Kidney (tissue), 13 donors: ENCODE measurements at regions not wholly inside any gene's neighbourhood (a gene's known extent, or its start where the extent isn't known, plus 50 kb on each side); places are given as distances from the start of the nearest gene placed in this dataset.

Experiments
- DNase-seq, 5 donors: peaks; one replicate each; pipeline ENCODE4 v3.0.0-alpha.2; 2013 to 2020
- FAIRE-seq: peaks from 2 replicates; lab custom pipeline; 2012; peaks lifted over from hg19 to GRCh38; lab: Jason Lieb, UNC
- H3K27ac ChIP-seq, 2 donors: one replicate each; pipeline ENCODE4 v1.7.0; 2013; ENCODE audit warnings: low read depth in 2 of 2, low read length in 2 of 2, inconsistent platforms in 1 of 2
- H3K27me3 ChIP-seq: one replicate; pipeline ENCODE4 v1.7.1; 2013; ENCODE audit warnings: low read length, inconsistent platforms; ENCODE audit not compliant: control insufficient read depth, insufficient read depth
- H3K36me3 ChIP-seq, 3 donors: one replicate each; pipeline versions ENCODE4 v1.7.0 to v1.7.1; 2013; ENCODE audit warnings: low read length in 3 of 3, control low read depth in 1 of 3, inconsistent platforms in 1 of 3; ENCODE audit not compliant: insufficient read depth in 3 of 3, control insufficient read depth in 2 of 3
- H3K4me1 ChIP-seq, 3 donors: one replicate each; pipeline versions ENCODE4 v1.7.0 to v1.7.1; 2013; ENCODE audit warnings: low read length in 3 of 3, inconsistent platforms in 1 of 3, low read depth in 1 of 3; ENCODE audit not compliant: control insufficient read depth in 2 of 3, insufficient read depth in 2 of 3
- H3K4me3 ChIP-seq, 3 donors: one replicate each; pipeline versions ENCODE4 v1.7.0 to v1.8.1; 2013; ENCODE audit warnings: low read length in 3 of 3, control low read depth in 1 of 3, inconsistent platforms in 1 of 3
- H3K9ac ChIP-seq, 3 donors: one replicate each; pipeline versions ENCODE4 v1.7.0 to v1.7.1; 2013; ENCODE audit warnings: low read length in 3 of 3, control low read depth in 1 of 3, inconsistent platforms in 1 of 3
- H3K9me3 ChIP-seq, 3 donors: one replicate each; pipeline versions ENCODE4 v1.7.0 to v1.7.1; 2013; ENCODE audit warnings: low read length in 3 of 3, control low read depth in 1 of 3, inconsistent platforms in 1 of 3; ENCODE audit not compliant: control insufficient read depth in 2 of 3, insufficient read depth in 1 of 3
- CTCF ChIP-seq: IDR thresholded peaks from 3 replicates; pipeline ENCODE4 v1.5.1; 2012; ENCODE audit warnings: mild to moderate bottlenecking, moderate library complexity, borderline replicate concordance; ENCODE audit not compliant: insufficient read depth; ENCODE audit errors: extremely low read depth
- intact Hi-C: fragments of 100-400 bp; cut with DNase I; formaldehyde crosslinking; loops from one replicate; pipeline ENCODE4 v1.11.1; 2022
- donor health status: control.
- donor health status: control.
- donor health status: control.
- donor health status: control.
- donor health status: control.
- donor health status: DM: yes; HTN: yes; CAD: no.
- donor health status: Normal renal cell carcinoma (clear cell type).

GRCh38 chr2:228942856-228943255 is 328.2 kb downstream of the PID1 start:
- Histone ChIP-seq H3K9ac (no peak overlapping the region), H3K4me3 (no peak overlapping the region), H3K4me1 (no peaks in the 10 kb centered on the region), H3K27me3 (no peaks in the 10 kb centered on the region), H3K36me3 (no peaks in the 10 kb centered on the region), H3K9me3 (no peaks in the 10 kb centered on the region), H3K27ac (no peak overlapping the region)
- no peak for DNase-seq
- TF ChIP-seq CTCF = no peak
- intact Hi-C loops = no loop called here
- FAIRE-seq = no peak

GRCh38 chr2:228938629-228939028 is 332.5 kb downstream of the PID1 start:
- Histone ChIP-seq H3K9me3 (peaks cover 0 to under 1% (median 0%) of the 10 kb centered on the region in 3 donors), H3K27ac (no peak overlapping the region), H3K4me3 (no peak overlapping the region), H3K36me3 (no peaks in the 10 kb centered on the region), H3K4me1 (no peaks in the 10 kb centered on the region), H3K27me3 (no peaks in the 10 kb centered on the region), H3K9ac (no peak overlapping the region)
- intact Hi-C loops = no loop called here
- no peak for DNase-seq
- FAIRE-seq = no peak
- no peak for TF ChIP-seq CTCF

- FAIRE-seq = no peak
- no peak for TF ChIP-seq CTCF
- Histone ChIP-seq H3K4me3 (no peak overlapping the region), H3K36me3 (no peaks in the 10 kb centered on the region), H3K27me3 (no peaks in the 10 kb centered on the region), H3K9me3 (no peaks in the 10 kb centered on the region), H3K27ac (no peak overlapping the region), H3K9ac (no peak overlapping the region), H3K4me1 (no peaks in the 10 kb centered on the region)
- intact Hi-C loops = no loop called here
- no peak for DNase-seq
These were observed 343.8 kb downstream of the PID1 start for GRCh38 chr2:228927028-228928010.
